SK-N-SH treated with all-trans-retinoic acid at 6 μM for 48 hours (cell line): ENCODE measurements at regions not wholly inside any gene's neighbourhood (a gene's known extent, or its start where the extent isn't known, plus 50 kb on each side); places are given as distances from the start of the nearest gene placed in this dataset.

Experiments used
- CREB5 ChIP-seq: fragments of 250-450 bp; sonication (Bioruptor Pico); IDR thresholded peaks from 2 replicates; pipeline ENCODE4 v1.5.1; 2020; ENCODE audit warnings: low read depth, mild to moderate bottlenecking, moderate library complexity
- OSR1 ChIP-seq: fragments of 250-450 bp; sonication (Bioruptor Pico); IDR thresholded peaks from 2 replicates; pipeline ENCODE4 v1.8.0; 2022; ENCODE audit warnings: moderate library complexity, mild to moderate bottlenecking, inconsistent platforms
- RARB ChIP-seq: fragments of 250-450 bp; sonication (Bioruptor Pico); IDR thresholded peaks from 2 replicates; pipeline ENCODE4 v1.8.0; 2021; ENCODE audit warnings: mild to moderate bottlenecking, moderate library complexity
- TCF4 ChIP-seq: fragments of 250-450 bp; sonication (Bioruptor Pico); IDR thresholded peaks from 2 replicates; pipeline ENCODE4 v1.8.0; 2021; ENCODE audit warnings: mild to moderate bottlenecking, moderate library complexity, borderline replicate concordance
- ZFP30 ChIP-seq: fragments of 450-650 bp; formaldehyde crosslinking; IDR thresholded peaks from 2 replicates; pipeline ENCODE4 v1.5.0; 2022; ENCODE audit warnings: mild to moderate bottlenecking, moderate library complexity

- no peak for TF ChIP-seq CREB5 (CRISPR knock-in tag)
- TF ChIP-seq OSR1 = no peak
- no peak for TF ChIP-seq TCF4 (CRISPR knock-in tag)
- TF ChIP-seq ZFP30 (CRISPR knock-in tag) = no peak
- no peak for TF ChIP-seq RARB (CRISPR knock-in tag)
Measured at GRCh38 chr3:18868911-18869689, 279.2 kb upstream of the KCNH8 start.
